ENCODE measurements at regions not wholly inside any gene's neighbourhood (a gene's known extent, or its start where the extent isn't known, plus 50 kb on each side); places are given as distances from the start of the nearest gene placed in this dataset.

- Histone ChIP-seq H3K27me3 (ENCODE audit: insufficient read depth) (no peaks in the 10 kb centered on the region), H3K36me3 (replicated peaks in 1 of 2; ENCODE audit: control insufficient read depth in 1 of 2, insufficient read depth in 2 of 2, low read length in 1 of 2) (no peaks in the 10 kb centered on the region), H2AFZ (ENCODE audit: low read depth) (no peak overlapping the region), H3K4me3 (ENCODE audit: low read depth in 2 of 2, low read length in 1 of 2) (no peak overlapping the region), H3K9me3 (no peaks in the 10 kb centered on the region), H3F3A (replicated peaks; ENCODE audit: insufficient read depth) (no peaks in the 10 kb centered on the region), H3K4me2 (no peak overlapping the region), H3K9ac (no peak overlapping the region), H3K79me2 (ENCODE audit: insufficient read depth) (no peaks in the 10 kb centered on the region), H4K20me1 (ENCODE audit: insufficient read depth) (no peaks in the 10 kb centered on the region), H3K9me2 (no peaks in the 10 kb centered on the region), H3K27ac (ENCODE audit: low read depth in 2 of 2, low read length in 1 of 2) (no peak overlapping the region), H3K4me1 (ENCODE audit: control insufficient read depth in 1 of 2, insufficient read depth in 2 of 2, low read depth in 1 of 2, low read length in 1 of 2) (peaks cover 0 to 3% of the 10 kb centered on the region in 2 experiments; a peak in 1 of 4 replicates)
- no peak for TF ChIP-seq YY1 (IDR thresholded peaks at IDR 0.05; ENCODE audit: low read depth)
- WGBS (ENCODE audit: low lambda C conversion rate) = 75% methylated on average over 3 of the region's 3 CpGs
- ChIA-PET CTCF (no interaction called here), POLR2A (no interaction called here)
- DNase-seq = no peak
Measured at GRCh38 chr3:61442696-61443095, 118.7 kb upstream of the PTPRG start.

- Histone ChIP-seq H3K9me3 (no peaks in the 10 kb centered on the region), H3K9me2 (no peaks in the 10 kb centered on the region), H3K27me3 (ENCODE audit: insufficient read depth) (no peaks in the 10 kb centered on the region), H3K4me3 (ENCODE audit: low read depth in 2 of 2, low read length in 1 of 2) (no peak overlapping the region), H3K36me3 (replicated peaks in 1 of 2; ENCODE audit: control insufficient read depth in 1 of 2, insufficient read depth in 2 of 2, low read length in 1 of 2) (no peaks in the 10 kb centered on the region), H3K4me1 (ENCODE audit: control insufficient read depth in 1 of 2, insufficient read depth in 2 of 2, low read depth in 1 of 2, low read length in 1 of 2) (peaks cover 0 to 3% of the 10 kb centered on the region in 2 experiments; a peak in 1 of 4 replicates), H3K4me2 (no peak overlapping the region), H2AFZ (ENCODE audit: low read depth) (no peak overlapping the region), H3K9ac (no peak overlapping the region), H4K20me1 (ENCODE audit: insufficient read depth) (no peaks in the 10 kb centered on the region), H3F3A (replicated peaks; ENCODE audit: insufficient read depth) (no peaks in the 10 kb centered on the region), H3K79me2 (ENCODE audit: insufficient read depth) (no peaks in the 10 kb centered on the region), H3K27ac (ENCODE audit: low read depth in 2 of 2, low read length in 1 of 2) (no peak overlapping the region)
- POLR2A ChIA-PET = no interaction called here
- no peak for DNase-seq
- CTCF ChIA-PET = interaction anchor here (0.9 kb wide), 1 partner anchor 30 kb away, joined by 3 read pairs; no protein-coding TSS in a partner anchor
- TF ChIP-seq CTCF (IDR thresholded peaks at IDR 0.05) (no peak), MEF2A (IDR thresholded peaks at IDR 0.05; ENCODE audit: borderline replicate concordance, low read depth) (no peak), RXRA (IDR thresholded peaks at IDR 0.05; ENCODE audit: borderline replicate concordance, low read depth) (no peak), TCF12 (IDR thresholded peaks at IDR 0.05) (no peak), NFIC (IDR thresholded peaks at IDR 0.05; ENCODE audit: borderline replicate concordance) (no peak), USF1 (IDR thresholded peaks at IDR 0.05; ENCODE audit: borderline replicate concordance, low read depth) (no peak), REST (IDR thresholded peaks at IDR 0.05; ENCODE audit: low read depth, low read length) (no peak), MAX (IDR thresholded peaks at IDR 0.05; ENCODE audit: low read depth) (no peak), GATA2 (CRISPR knock-in tag; IDR thresholded peaks at IDR 0.05) (no peak), PBX3 (IDR thresholded peaks at IDR 0.05) (no peak), RCOR1 (IDR thresholded peaks at IDR 0.05; ENCODE audit: low read length) (no peak), YY1 (IDR thresholded peaks at IDR 0.05; ENCODE audit: low read depth) (no peak), USF2 (IDR thresholded peaks at IDR 0.05; ENCODE audit: borderline replicate concordance, low read depth, low read length) (no peak)
Measured at GRCh38 chr3:61443886-61444285, 117.5 kb upstream of the PTPRG start.
